H1 (cell line): ENCODE measurements at regions not wholly inside any gene's neighbourhood (a gene's known extent, or its start where the extent isn't known, plus 50 kb on each side); places are given as distances from the start of the nearest gene placed in this dataset.

Source experiments
- CTCF ChIA-PET: fragments of 300-600 bp; sonication (Branson Sonifier 250); formaldehyde crosslinking; loops from one replicate; lab custom pipeline; 2021; ENCODE audit not compliant: partially characterized antibody; lab: Charles Lee
- POLR2A ChIA-PET: fragments of 300-600 bp; sonication (Branson Sonifier 250); formaldehyde crosslinking; loops from one replicate; lab custom pipeline; 2021; ENCODE audit warnings: inconsistent platforms; ENCODE audit not compliant: partially characterized antibody; lab: Charles Lee
- DNase-seq, 2 experiments: peaks; one replicate each; pipeline versions ENCODE4 v3.0.0 to v3.0.0-alpha.2; 2010 to 2022; ENCODE audit warnings: low spot score in 2 of 2, low read depth in 1 of 2, mixed read lengths in 1 of 2
- FAIRE-seq: peaks from 2 replicates; lab custom pipeline; 2011; peaks lifted over from hg19 to GRCh38; lab: Jason Lieb, UNC
- H2AFZ ChIP-seq: 2 replicates; pipeline ENCODE4 v1.8.1; 2012; ENCODE audit warnings: low read length, inconsistent platforms
- H2AK5ac ChIP-seq: 2 replicates; pipeline ENCODE4 v1.6.1; 2013; ENCODE audit warnings: low read depth, low read length
- H2BK120ac ChIP-seq: replicated peaks from 2 replicates; pipeline ENCODE3; 2013; ENCODE audit warnings: low read depth, low read length, inconsistent platforms
- H2BK12ac ChIP-seq: 2 replicates; pipeline ENCODE4 v1.6.1; 2013; ENCODE audit warnings: low read depth, low read length
- H2BK15ac ChIP-seq: 2 replicates; pipeline ENCODE4 v1.6.1; 2013; ENCODE audit warnings: low read length
- H2BK20ac ChIP-seq: 2 replicates; pipeline ENCODE4 v1.6.1; 2013; ENCODE audit warnings: low read length
- H2BK5ac ChIP-seq: 2 replicates; pipeline ENCODE4 v1.6.1; 2013; ENCODE audit warnings: low read depth, low read length
- H3K14ac ChIP-seq: 2 replicates; pipeline ENCODE4 v1.6.1; 2013; ENCODE audit warnings: inconsistent platforms; ENCODE audit not compliant: insufficient read length
- H3K18ac ChIP-seq: 2 replicates; pipeline ENCODE4 v1.6.1; 2013; ENCODE audit warnings: low read length; ENCODE audit errors: extremely low read depth
- H3K23ac ChIP-seq: 2 replicates; pipeline ENCODE4 v1.6.1; 2013; ENCODE audit warnings: inconsistent platforms; ENCODE audit not compliant: insufficient read length
- H3K23me2 ChIP-seq: 2 replicates; pipeline ENCODE4 v1.6.1; 2013; ENCODE audit warnings: low read depth, low read length
- H3K27ac ChIP-seq: 2 replicates; pipeline ENCODE4 v1.6.1; 2011; ENCODE audit warnings: low read depth, low read length, inconsistent platforms
- H3K27me3 ChIP-seq, 4 experiments: replicated peaks in 1 of 4; 1 replicate in 1 of 4; 2 replicates in 3 of 4; pipeline versions ENCODE4 v1.6.1 to v1.8.1; 2011 to 2013; ENCODE audit warnings: low read length in 3 of 4, mild to moderate bottlenecking in 3 of 4, inconsistent platforms in 2 of 4, mixed read lengths in 2 of 4, moderate library complexity in 1 of 4; ENCODE audit not compliant: control insufficient read depth in 3 of 4, insufficient read depth in 3 of 4; ENCODE audit errors: extremely low read depth in 1 of 4
- H3K36me3 ChIP-seq, 4 experiments: 2 replicates each; pipeline versions ENCODE4 v1.6.1 to v1.8.1; 2011 to 2013; ENCODE audit warnings: mild to moderate bottlenecking in 4 of 4, low read length in 3 of 4, moderate library complexity in 2 of 4, control low read depth in 1 of 4, inconsistent platforms in 1 of 4; ENCODE audit not compliant: insufficient read depth in 4 of 4, control insufficient read depth in 2 of 4
- H3K4ac ChIP-seq: replicated peaks from 2 replicates; pipeline ENCODE3; 2013; ENCODE audit warnings: low read length, low read depth, mixed read lengths, inconsistent platforms; ENCODE audit not compliant: insufficient read length
- H3K4me1 ChIP-seq, 4 experiments: replicated peaks in 1 of 4; 1 replicate in 1 of 4; 2 replicates in 3 of 4; pipeline versions ENCODE4 v1.6.1 to v1.8.1; 2011 to 2013; ENCODE audit warnings: low read length in 3 of 4, inconsistent platforms in 2 of 4, mixed read lengths in 1 of 4; ENCODE audit not compliant: insufficient read depth in 4 of 4, control insufficient read depth in 3 of 4
- H3K4me2 ChIP-seq, 2 experiments: 2 replicates each; pipeline versions ENCODE4 v1.6.1 to v1.8.1; 2011 to 2013; ENCODE audit warnings: low read depth in 2 of 2, low read length in 2 of 2, control low read depth in 1 of 2, inconsistent platforms in 1 of 2, mild to moderate bottlenecking in 1 of 2; ENCODE audit not compliant: insufficient read depth in 1 of 2
- H3K4me3 ChIP-seq, 4 experiments: fragments of 200-600, 300-600 bp in 1 of 4; sonication (generic), shearing (Covaris generic), sonication (Bioruptor Twin) in 1 of 4; 2 replicates each; pipeline versions ENCODE4 v1.5.1 to v1.8.1; 2011 to 2016; ENCODE audit warnings: low read length in 4 of 4, low read depth in 3 of 4, control low read depth in 2 of 4, inconsistent platforms in 2 of 4, mild to moderate bottlenecking in 2 of 4, mixed read lengths in 1 of 4, moderate library complexity in 1 of 4; ENCODE audit not compliant: insufficient read depth in 2 of 4; ENCODE audit errors: extremely low read depth in 1 of 4
- H3K56ac ChIP-seq: replicated peaks from 2 replicates; pipeline ENCODE3; 2013; ENCODE audit warnings: low read depth, mild to moderate bottlenecking, mixed read lengths, low read length, inconsistent platforms; ENCODE audit not compliant: insufficient read length
- H3K79me1 ChIP-seq: 2 replicates; pipeline ENCODE4 v1.6.1; 2013; ENCODE audit warnings: low read depth, low read length, control low read depth
- H3K79me2 ChIP-seq, 2 experiments: 2 replicates each; pipeline versions ENCODE4 v1.6.1 to v1.8.1; 2012 to 2013; ENCODE audit warnings: low read length in 2 of 2, mild to moderate bottlenecking in 2 of 2, inconsistent platforms in 1 of 2; ENCODE audit not compliant: insufficient read depth in 2 of 2, control insufficient read depth in 1 of 2
- H3K9ac ChIP-seq, 4 experiments: replicated peaks in 1 of 4; 1 replicate in 1 of 4; 2 replicates in 3 of 4; pipeline versions ENCODE4 v1.6.1 to v1.8.1; 2011 to 2013; ENCODE audit warnings: low read depth in 3 of 4, low read length in 3 of 4, control low read depth in 2 of 4, mild to moderate bottlenecking in 2 of 4, moderate library complexity in 2 of 4, inconsistent platforms in 1 of 4; ENCODE audit errors: extremely low read depth in 1 of 4
- H3K9me3 ChIP-seq, 2 experiments: 2 replicates each; pipeline versions ENCODE4 v1.6.1 to v1.8.1; 2012 to 2013; ENCODE audit warnings: mild to moderate bottlenecking in 2 of 2, moderate library complexity in 2 of 2, control low read depth in 1 of 2, inconsistent platforms in 1 of 2, low read depth in 1 of 2, low read length in 1 of 2, mixed read lengths in 1 of 2; ENCODE audit not compliant: insufficient read depth in 2 of 2
- H4K20me1 ChIP-seq, 2 experiments: replicated peaks in 1 of 2; 2 replicates each; pipeline versions ENCODE3 to v1.8.1; 2011 to 2013; ENCODE audit warnings: inconsistent platforms in 2 of 2, low read length in 2 of 2, mild to moderate bottlenecking in 1 of 2; ENCODE audit not compliant: insufficient read depth in 2 of 2, control insufficient read depth in 1 of 2
- H4K5ac ChIP-seq: 2 replicates; pipeline ENCODE4 v1.6.1; 2013; ENCODE audit warnings: low read length, low read depth, mixed read lengths, inconsistent platforms; ENCODE audit not compliant: insufficient read length
- H4K8ac ChIP-seq: 2 replicates; pipeline ENCODE4 v1.8.0; 2013; ENCODE audit warnings: mild to moderate bottlenecking, moderate library complexity, low read length, inconsistent platforms; ENCODE audit not compliant: insufficient read depth; ENCODE audit errors: extremely low read depth
- H4K91ac ChIP-seq: replicated peaks from 2 replicates; pipeline ENCODE3; 2013; ENCODE audit warnings: low read length, mixed read lengths, inconsistent platforms; ENCODE audit not compliant: insufficient read length
- BACH1 ChIP-seq: IDR thresholded peaks from 2 replicates; pipeline ENCODE4 v1.6.1; 2012; ENCODE audit warnings: low read length, improper control_type of control experiment
- BCL11A ChIP-seq, 2 experiments: IDR thresholded peaks; one replicate each; pipeline ENCODE4 v1.6.1; 2011; ENCODE audit warnings: low read depth in 2 of 2, low read length in 2 of 2, mild to moderate bottlenecking in 2 of 2
- BRCA1 ChIP-seq: IDR thresholded peaks from 2 replicates; pipeline ENCODE4 v1.6.1; 2012; ENCODE audit warnings: low read depth, low read length, improper control_type of control experiment
- CEBPB ChIP-seq: IDR thresholded peaks from 2 replicates; pipeline ENCODE4 v1.6.1; 2012; ENCODE audit warnings: low read depth, low read length
- EGR1 ChIP-seq: IDR thresholded peaks from 2 replicates; pipeline ENCODE4 v1.6.1; 2011; ENCODE audit warnings: low read depth, low read length, borderline replicate concordance
- EP300 ChIP-seq, 2 experiments: IDR thresholded peaks; 1 replicate in 1 of 2; 2 replicates in 1 of 2; pipeline ENCODE4 v1.6.1; 2011 to 2012; ENCODE audit warnings: low read depth in 2 of 2, low read length in 2 of 2, mild to moderate bottlenecking in 2 of 2, borderline replicate concordance in 1 of 2, inconsistent platforms in 1 of 2, moderate library complexity in 1 of 2
- KDM4A ChIP-seq: IDR thresholded peaks from one replicate; pipeline ENCODE4 v1.7.1; 2012; ENCODE audit warnings: low read depth, mild to moderate bottlenecking, moderate library complexity, low read length, inconsistent platforms; ENCODE audit not compliant: severe bottlenecking
- MAFK ChIP-seq: IDR thresholded peaks from 2 replicates; pipeline ENCODE4 v1.6.1; 2012; ENCODE audit warnings: low read depth, mild to moderate bottlenecking, improper control_type of control experiment, low read length
- PHF8 ChIP-seq: fragments of 200-600 bp; sonication (generic); conservative IDR thresholded peaks from 2 replicates; pipeline ENCODE4 v1.7.1; 2012; ENCODE audit warnings: low read depth, mild to moderate bottlenecking, inconsistent platforms, low read length, moderate library complexity
- POLR2AphosphoS5 ChIP-seq: IDR thresholded peaks from 2 replicates; pipeline ENCODE4 v1.6.1; 2011; ENCODE audit warnings: low read depth, low read length
- RXRA ChIP-seq: IDR thresholded peaks from 2 replicates; pipeline ENCODE4 v1.6.1; 2011; ENCODE audit warnings: low read depth, mild to moderate bottlenecking, low read length, moderate library complexity; ENCODE audit not compliant: insufficient read depth
- SIX5 ChIP-seq: IDR thresholded peaks from 2 replicates; pipeline ENCODE4 v1.6.1; 2011; ENCODE audit warnings: mild to moderate bottlenecking, low read depth, low read length
- SRF ChIP-seq: IDR thresholded peaks from 2 replicates; pipeline ENCODE4 v1.6.1; 2011; ENCODE audit warnings: mild to moderate bottlenecking, low read depth, low read length, moderate library complexity
- SUZ12 ChIP-seq: fragments of 200-600 bp; sonication (generic); IDR thresholded peaks from 2 replicates; pipeline ENCODE4 v1.6.1; 2012; ENCODE audit warnings: mild to moderate bottlenecking, inconsistent platforms, low read length, moderate library complexity, mixed read lengths
- WGBS, 2 experiments: shearing (Covaris generic) in 1 of 2; methylation state at CpG; one replicate each; pipeline versions ENCODE4 v1.1.6 to v1.1.7; 2013 to 2015; ENCODE audit warnings: low lambda C conversion rate in 2 of 2, mixed read lengths in 2 of 2, inconsistent platforms in 1 of 2, low coverage in 1 of 2, missing lambda C conversion rate in 1 of 2; ENCODE audit not compliant: insufficient replicate concordance in 2 of 2, insufficient coverage in 1 of 2, insufficient read length in 1 of 2; ENCODE audit errors: extremely low coverage in 1 of 2, missing lambda C conversion rate in 1 of 2; 5-methylcytosine and 5-hydroxymethylcytosine counted together
- TF ChIP-seq, protein P1 (sequence below): IDR thresholded peaks from 2 replicates; pipeline ENCODE4 v1.6.1; 2011; ENCODE audit warnings: low read length, improper control_type of control experiment

DNA sequence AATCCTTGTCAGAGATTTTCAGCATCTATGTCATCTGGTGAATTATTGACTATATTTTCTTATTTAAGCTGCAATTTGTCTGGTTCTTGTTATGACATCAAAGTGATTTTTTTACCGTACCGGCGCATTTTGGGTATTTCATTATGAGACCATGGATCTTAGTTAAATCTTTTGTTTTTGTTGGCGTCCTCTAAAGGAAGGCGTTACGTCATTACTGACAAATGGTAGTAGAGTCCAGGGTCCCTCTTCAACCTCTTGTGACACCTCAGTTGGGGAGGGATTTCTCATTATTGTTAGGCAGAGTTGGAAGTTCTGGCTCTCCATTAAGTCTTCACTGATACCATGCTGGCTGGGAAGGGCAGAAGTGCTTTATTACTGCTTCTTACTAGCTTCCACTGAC lies 175.8 kb upstream of the MMADHC start:
- Histone ChIP-seq H4K20me1 (no peaks in the 10 kb centered on the region), H3K79me1 (no peaks in the 10 kb centered on the region), H4K91ac (no peak overlapping the region), H2BK12ac (no peak overlapping the region), H3K56ac (no peak overlapping the region), H3K9me3 (no peaks in the 10 kb centered on the region), H3K4me1 (no peaks in the 10 kb centered on the region), H3K4ac (no peak overlapping the region), H2BK5ac (no peak overlapping the region), H3K9ac (no peak overlapping the region), H3K18ac (no peak overlapping the region), H3K27me3 (no peaks in the 10 kb centered on the region), H3K14ac (no peak overlapping the region), H3K4me2 (no peak overlapping the region), H3K23ac (no peak overlapping the region), H3K23me2 (no peaks in the 10 kb centered on the region), H2AK5ac (no peak overlapping the region), H3K79me2 (no peaks in the 10 kb centered on the region), H2BK120ac (no peak overlapping the region), H3K36me3 (no peaks in the 10 kb centered on the region), H2AFZ (no peak overlapping the region), H2BK15ac (no peak overlapping the region), H4K8ac (no peak overlapping the region), H2BK20ac (no peak overlapping the region), H3K4me3 (no peak overlapping the region), H4K5ac (no peak overlapping the region), H3K27ac (no peak overlapping the region)
- WGBS, 2 experiments: 80% methylated on average over 6 of the region's 6 CpGs; no CpG with 5 or more reads in 1 of the 2 experiments
- ChIA-PET POLR2A (no interaction called here), CTCF (no interaction called here)
- no peak for DNase-seq
- no peak for FAIRE-seq
- no peak for TF ChIP-seq EP300 (IDR thresholded peaks at IDR 0.05; ENCODE audit: borderline replicate concordance in 1 of 2, low read depth in 2 of 2, low read length in 2 of 2)
- TF ChIP-seq CEBPB: no peak
- no peak for TF ChIP-seq POLR2AphosphoS5
- TF ChIP-seq, protein P1, sequence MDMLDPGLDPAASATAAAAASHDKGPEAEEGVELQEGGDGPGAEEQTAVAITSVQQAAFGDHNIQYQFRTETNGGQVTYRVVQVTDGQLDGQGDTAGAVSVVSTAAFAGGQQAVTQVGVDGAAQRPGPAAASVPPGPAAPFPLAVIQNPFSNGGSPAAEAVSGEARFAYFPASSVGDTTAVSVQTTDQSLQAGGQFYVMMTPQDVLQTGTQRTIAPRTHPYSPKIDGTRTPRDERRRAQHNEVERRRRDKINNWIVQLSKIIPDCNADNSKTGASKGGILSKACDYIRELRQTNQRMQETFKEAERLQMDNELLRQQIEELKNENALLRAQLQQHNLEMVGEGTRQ: no peak
- TF ChIP-seq SUZ12: no peak
- no peak for TF ChIP-seq SRF
- TF ChIP-seq BRCA1: no peak
- no peak for TF ChIP-seq RXRA
- no peak for TF ChIP-seq PHF8
- no peak for TF ChIP-seq EGR1
- no peak for TF ChIP-seq BCL11A (IDR thresholded peaks at IDR 0.05; ENCODE audit: low read depth in 2 of 2, low read length in 2 of 2)
- TF ChIP-seq KDM4A: no peak
- TF ChIP-seq MAFK: no peak
- TF ChIP-seq SIX5: no peak
- no peak for TF ChIP-seq BACH1
